ENCODE measurements at regions not wholly inside any gene's neighbourhood (a gene's known extent, or its start where the extent isn't known, plus 50 kb on each side); places are given as distances from the start of the nearest gene placed in this dataset.

DNA sequence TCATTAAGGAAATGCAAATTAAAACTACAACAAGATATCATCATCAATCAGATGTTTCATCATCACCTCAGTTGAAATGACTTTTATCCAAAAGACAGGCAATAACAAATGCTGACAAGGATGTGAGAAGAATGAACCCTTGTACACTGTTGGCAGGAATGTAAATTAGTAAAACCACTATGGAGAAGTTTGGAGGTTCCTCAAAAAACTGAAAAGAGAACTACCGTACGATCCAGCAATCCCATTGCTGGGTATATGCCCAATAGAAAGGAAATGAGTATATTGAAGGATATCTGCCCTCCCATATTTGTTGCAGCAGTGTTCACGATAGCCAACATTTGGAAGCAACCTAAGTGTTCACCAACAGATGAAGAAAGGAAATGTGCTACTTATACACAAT lies 50.6 kb upstream of the STARD8 start:
- CTCF ChIA-PET = no interaction called here
- no peak overlapping the region for H3K56ac ChIP-seq (ENCODE audit: extremely low read depth, insufficient read depth, low read length)
- H2BK120ac ChIP-seq (ENCODE audit: low read depth, low read length) = no peak overlapping the region
- H3K27me3 ChIP-seq (ENCODE audit: control insufficient read depth, insufficient read depth, low read length) = peaks cover 2% of the 10 kb centered on the region; the same call in 1 of the 2 replicates
- H3K4me1 ChIP-seq (ENCODE audit: control insufficient read depth, insufficient read depth, low read length) = no peaks in the 10 kb centered on the region
- DNase-seq = no peak
- BruUV-seq (replicated peaks) = no TSS peak
- no peaks in the 10 kb centered on the region for H3K9me1 ChIP-seq (ENCODE audit: insufficient read depth, low read length)
- H3K9me3 ChIP-seq (ENCODE audit: control insufficient read depth, insufficient read depth, low read length) = peaks cover 2% of the 10 kb centered on the region; the same call in 1 of the 2 replicates
- no peak overlapping the region for H3K4me3 ChIP-seq (ENCODE audit: insufficient read depth, low read depth, low read length)
- H3K27ac ChIP-seq (ENCODE audit: insufficient read depth, low read length) = no peak overlapping the region
- no peak overlapping the region for H4K8ac ChIP-seq (ENCODE audit: low read depth in 2 of 2, low read length in 2 of 2)
- in situ Hi-C loops (cut with MboI; ENCODE audit: low sequenced_read_pairs) = no loop called here
- dilution Hi-C loops (cut with HindIII; ENCODE audit: low sequenced_read_pairs, unreplicated experiment) = no loop called here
- POLR2A ChIA-PET (ENCODE audit: unreplicated experiment) = no interaction called here
- intact Hi-C loops (cut with micrococcal nuclease) = loop anchor here (5.0 kb wide), 1 partner anchor 210 kb away; no protein-coding TSS in a partner anchor
- H2BK15ac ChIP-seq (ENCODE audit: low read depth, low read length) = no peak overlapping the region
- H3K36me3 ChIP-seq (ENCODE audit: control insufficient read depth, insufficient read depth, low read length) = no peaks in the 10 kb centered on the region
- no peak overlapping the region for H4K5ac ChIP-seq (ENCODE audit: low read depth, low read length)
- H3K18ac ChIP-seq (ENCODE audit: low read depth, low read length) = no peak overlapping the region
- no peak overlapping the region for H2AK5ac ChIP-seq (ENCODE audit: low read depth, low read length)
- no peak overlapping the region for H4K91ac ChIP-seq (ENCODE audit: insufficient read depth, low read depth, low read length)
- H3K23ac ChIP-seq (ENCODE audit: low read depth, low read length) = no peak overlapping the region
- no peak overlapping the region for H2BK20ac ChIP-seq (ENCODE audit: low read depth, low read length)
- H3K4me2 ChIP-seq (ENCODE audit: low read depth, low read length) = no peak overlapping the region
- no peak for ATAC-seq (ENCODE audit: low read depth)
- TF ChIP-seq FOS (IDR thresholded peaks at IDR 0.05; ENCODE audit: low read depth, low read length) (no peak), MAZ (IDR thresholded peaks at IDR 0.05; ENCODE audit: borderline replicate concordance, low read depth, low read length) (no peak), NFE2L2 (IDR thresholded peaks at IDR 0.05; ENCODE audit: low read depth, low read length) (no peak), BHLHE40 (IDR thresholded peaks at IDR 0.05; ENCODE audit: low read depth, low read length) (no peak), MXI1 (IDR thresholded peaks at IDR 0.05; ENCODE audit: borderline replicate concordance, low read depth, low read length) (no peak), RFX5 (IDR thresholded peaks at IDR 0.05; ENCODE audit: low read depth, low read length) (no peak), CEBPB (IDR thresholded peaks at IDR 0.05; ENCODE audit: low read depth, low read length) (no peak), POLR2A (IDR thresholded peaks at IDR 0.05; ENCODE audit: low read depth, low read length) (no peak), SMC3 (IDR thresholded peaks at IDR 0.05; ENCODE audit: low read depth, low read length) (no peak), CHD1 (IDR thresholded peaks at IDR 0.05; ENCODE audit: low read depth, low read length) (no peak), RCOR1 (IDR thresholded peaks at IDR 0.05; ENCODE audit: insufficient replicate concordance, low read length) (no peak), MAFK (IDR thresholded peaks at IDR 0.05; ENCODE audit: low read depth, low read length) (no peak), RAD21 (IDR thresholded peaks at IDR 0.05; ENCODE audit: low read length) (no peak)
- TF ChIP-seq, protein P1, sequence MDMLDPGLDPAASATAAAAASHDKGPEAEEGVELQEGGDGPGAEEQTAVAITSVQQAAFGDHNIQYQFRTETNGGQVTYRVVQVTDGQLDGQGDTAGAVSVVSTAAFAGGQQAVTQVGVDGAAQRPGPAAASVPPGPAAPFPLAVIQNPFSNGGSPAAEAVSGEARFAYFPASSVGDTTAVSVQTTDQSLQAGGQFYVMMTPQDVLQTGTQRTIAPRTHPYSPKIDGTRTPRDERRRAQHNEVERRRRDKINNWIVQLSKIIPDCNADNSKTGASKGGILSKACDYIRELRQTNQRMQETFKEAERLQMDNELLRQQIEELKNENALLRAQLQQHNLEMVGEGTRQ (IDR thresholded peaks at IDR 0.05; ENCODE audit: low read depth, low read length) = no peak
- TF ChIP-seq, protein P2, sequence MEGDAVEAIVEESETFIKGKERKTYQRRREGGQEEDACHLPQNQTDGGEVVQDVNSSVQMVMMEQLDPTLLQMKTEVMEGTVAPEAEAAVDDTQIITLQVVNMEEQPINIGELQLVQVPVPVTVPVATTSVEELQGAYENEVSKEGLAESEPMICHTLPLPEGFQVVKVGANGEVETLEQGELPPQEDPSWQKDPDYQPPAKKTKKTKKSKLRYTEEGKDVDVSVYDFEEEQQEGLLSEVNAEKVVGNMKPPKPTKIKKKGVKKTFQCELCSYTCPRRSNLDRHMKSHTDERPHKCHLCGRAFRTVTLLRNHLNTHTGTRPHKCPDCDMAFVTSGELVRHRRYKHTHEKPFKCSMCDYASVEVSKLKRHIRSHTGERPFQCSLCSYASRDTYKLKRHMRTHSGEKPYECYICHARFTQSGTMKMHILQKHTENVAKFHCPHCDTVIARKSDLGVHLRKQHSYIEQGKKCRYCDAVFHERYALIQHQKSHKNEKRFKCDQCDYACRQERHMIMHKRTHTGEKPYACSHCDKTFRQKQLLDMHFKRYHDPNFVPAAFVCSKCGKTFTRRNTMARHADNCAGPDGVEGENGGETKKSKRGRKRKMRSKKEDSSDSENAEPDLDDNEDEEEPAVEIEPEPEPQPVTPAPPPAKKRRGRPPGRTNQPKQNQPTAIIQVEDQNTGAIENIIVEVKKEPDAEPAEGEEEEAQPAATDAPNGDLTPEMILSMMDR (conservative IDR thresholded peaks at IDR 0.05; ENCODE audit: low read depth, low read length) = no peak
- TF ChIP-seq, protein P3, sequence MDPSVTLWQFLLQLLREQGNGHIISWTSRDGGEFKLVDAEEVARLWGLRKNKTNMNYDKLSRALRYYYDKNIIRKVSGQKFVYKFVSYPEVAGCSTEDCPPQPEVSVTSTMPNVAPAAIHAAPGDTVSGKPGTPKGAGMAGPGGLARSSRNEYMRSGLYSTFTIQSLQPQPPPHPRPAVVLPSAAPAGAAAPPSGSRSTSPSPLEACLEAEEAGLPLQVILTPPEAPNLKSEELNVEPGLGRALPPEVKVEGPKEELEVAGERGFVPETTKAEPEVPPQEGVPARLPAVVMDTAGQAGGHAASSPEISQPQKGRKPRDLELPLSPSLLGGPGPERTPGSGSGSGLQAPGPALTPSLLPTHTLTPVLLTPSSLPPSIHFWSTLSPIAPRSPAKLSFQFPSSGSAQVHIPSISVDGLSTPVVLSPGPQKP (IDR thresholded peaks at IDR 0.05; ENCODE audit: borderline replicate concordance, low read depth, low read length) = no peak
- no CpG with 5 or more reads among the region's 3 CpGs for WGBS, 2 experiments (ENCODE audit: extremely low coverage in 2 of 2, insufficient read length in 1 of 2)
- no peak overlapping the region for H3K4ac ChIP-seq (ENCODE audit: low read depth, low read length)
- no peak overlapping the region for H2AFZ ChIP-seq (replicated peaks; ENCODE audit: low read length, poor library complexity)
- H2AK9ac ChIP-seq (replicated peaks; ENCODE audit: low read depth, low read length, poor library complexity) = no peak overlapping the region
- no peak overlapping the region for H2BK5ac ChIP-seq (ENCODE audit: low read depth, low read length, poor library complexity, severe bottlenecking)
- no peaks in the 10 kb centered on the region for H4K20me1 ChIP-seq (ENCODE audit: insufficient read depth, low read length)
- H3K14ac ChIP-seq (replicated peaks; ENCODE audit: low read depth, low read length) = no peak overlapping the region
- no peak overlapping the region for H3K9ac ChIP-seq (ENCODE audit: low read depth, low read length)
- H3K79me1 ChIP-seq (ENCODE audit: low read depth in 1 of 2, low read length in 2 of 2) = no peaks in the 10 kb centered on the region

Data from IMR-90 (cell line).